Left ventricle myocardium superior (tissue), 1 donor: ENCODE measurements at regions not wholly inside any gene's neighbourhood (a gene's known extent, or its start where the extent isn't known, plus 50 kb on each side); places are given as distances from the start of the nearest gene placed in this dataset.

Source experiments
- ATAC-seq: fragments of 200-7000 bp; cut with Tn5 transposase; one replicate; pipeline ENCODE4 v1.9.1; 2020; ENCODE audit warnings: mild to moderate bottlenecking, moderate library complexity
- DNase-seq: peaks from one replicate; pipeline ENCODE4 v3.0.0-alpha.2; 2020
- intact Hi-C: fragments of 100-400 bp; cut with micrococcal nuclease; formaldehyde crosslinking; loops from one replicate; pipeline ENCODE4 v1.11.0; 2022
- donor health status: DM: no; HTN: yes; CAD: no; lungs with severe emphysema.

- no peak for DNase-seq
- intact Hi-C loops: no loop called here
- no peak for ATAC-seq
Observed at GRCh38 chr3:28711293-28711692, 362.7 kb upstream of the AZI2 start.

- DNase-seq (no peak), ATAC-seq (no peak)
- intact Hi-C loops: no loop called here
Observed at GRCh38 chr3:28716939-28717338, 368.3 kb upstream of the AZI2 start.

GRCh38 chr3:28718074-28718849 is 369.6 kb upstream of the AZI2 start:
- DNase-seq: no peak
- no peak for ATAC-seq
- intact Hi-C loops: no loop called here

GRCh38 chr3:28726840-28727239 is 378.2 kb upstream of the AZI2 start:
- peak; percentile 79 for ATAC-seq
- intact Hi-C loops: loop anchor here (10.0 kb wide), 1 partner anchor 252 kb away; no protein-coding TSS in a partner anchor
- DNase-seq: peak; percentile 62

- DNase-seq (no peak), ATAC-seq (no peak)
- intact Hi-C loops: loop anchor here (10.0 kb wide), 1 partner anchor 253 kb away; no protein-coding TSS in a partner anchor
Observed at GRCh38 chr3:28727307-28727706, 378.7 kb upstream of the AZI2 start.

GRCh38 chr3:28738425-28738824 is 389.8 kb upstream of the AZI2 start:
- intact Hi-C loops: no loop called here
- DNase-seq (no peak), ATAC-seq (no peak)

GRCh38 chr3:28739647-28740046 is 391.0 kb upstream of the AZI2 start:
- no peak for DNase-seq
- no peak for ATAC-seq
- intact Hi-C loops: no loop called here

- DNase-seq (no peak), ATAC-seq (no peak)
- intact Hi-C loops: no loop called here
Observed at GRCh38 chr3:28743271-28743670, 394.6 kb upstream of the AZI2 start.

GRCh38 chr3:28743831-28744230 is 395.2 kb upstream of the AZI2 start:
- intact Hi-C loops: no loop called here

GRCh38 chr3:28745436-28745835 is 396.8 kb upstream of the AZI2 start:
- intact Hi-C loops: loop anchor here (5.0 kb wide), 1 partner anchor 742 kb away; no protein-coding TSS in a partner anchor
- no peak for ATAC-seq
- no peak for DNase-seq

More at GRCh38 chr3:28743831-28744230, 395.2 kb upstream of the AZI2 start:
- no peak for ATAC-seq
- DNase-seq: no peak

- DNase-seq: no peak
- peak; percentile 93 for ATAC-seq
- intact Hi-C loops: loop anchor here (5.0 kb wide), 1 partner anchor 741 kb away; no protein-coding TSS in a partner anchor
Observed at GRCh38 chr3:28745916-28746617, 397.4 kb upstream of the AZI2 start.

- ATAC-seq: no peak
- intact Hi-C loops: loop anchor here (5.0 kb wide), 1 partner anchor 740 kb away; no protein-coding TSS in a partner anchor
- DNase-seq: no peak
Observed at GRCh38 chr3:28746990-28747389, 398.4 kb upstream of the AZI2 start.

- DNase-seq: no peak
- intact Hi-C loops: no loop called here
- no peak for ATAC-seq
Observed at GRCh38 chr3:28751864-28752263, 403.2 kb upstream of the AZI2 start.

- ATAC-seq (no peak), DNase-seq (no peak)
- intact Hi-C loops: no loop called here
Observed at GRCh38 chr3:28752290-28752689, 403.7 kb upstream of the AZI2 start.

GRCh38 chr3:28756056-28756455 is 407.4 kb upstream of the AZI2 start:
- ATAC-seq (no peak), DNase-seq (no peak)
- intact Hi-C loops: no loop called here

- DNase-seq: no peak
- intact Hi-C loops: no loop called here
- no peak for ATAC-seq
Observed at GRCh38 chr3:28758115-28758514, 409.5 kb upstream of the AZI2 start.

- ATAC-seq (no peak), DNase-seq (no peak)
- intact Hi-C loops: no loop called here
Observed at GRCh38 chr3:28761375-28761774, 412.8 kb upstream of the AZI2 start.

- ATAC-seq: no peak
- intact Hi-C loops: no loop called here
- no peak for DNase-seq
Observed at GRCh38 chr3:28765194-28765593, 416.6 kb upstream of the AZI2 start.

GRCh38 chr3:28768439-28768838 is 419.8 kb upstream of the AZI2 start:
- intact Hi-C loops: no loop called here
- DNase-seq (no peak), ATAC-seq (no peak)

- intact Hi-C loops: no loop called here
- DNase-seq (peak; percentile 52), ATAC-seq (peak; percentile 97)
Observed at GRCh38 chr3:28777806-28778475, 429.3 kb upstream of the AZI2 start.
